ENCODE measurements at regions not wholly inside any gene's neighbourhood (a gene's known extent, or its start where the extent isn't known, plus 50 kb on each side); places are given as distances from the start of the nearest gene placed in this dataset.

GRCh38 chr18:21997207-21998143 is 171.9 kb upstream of the GATA6 start:
- TF ChIP-seq, protein P1, sequence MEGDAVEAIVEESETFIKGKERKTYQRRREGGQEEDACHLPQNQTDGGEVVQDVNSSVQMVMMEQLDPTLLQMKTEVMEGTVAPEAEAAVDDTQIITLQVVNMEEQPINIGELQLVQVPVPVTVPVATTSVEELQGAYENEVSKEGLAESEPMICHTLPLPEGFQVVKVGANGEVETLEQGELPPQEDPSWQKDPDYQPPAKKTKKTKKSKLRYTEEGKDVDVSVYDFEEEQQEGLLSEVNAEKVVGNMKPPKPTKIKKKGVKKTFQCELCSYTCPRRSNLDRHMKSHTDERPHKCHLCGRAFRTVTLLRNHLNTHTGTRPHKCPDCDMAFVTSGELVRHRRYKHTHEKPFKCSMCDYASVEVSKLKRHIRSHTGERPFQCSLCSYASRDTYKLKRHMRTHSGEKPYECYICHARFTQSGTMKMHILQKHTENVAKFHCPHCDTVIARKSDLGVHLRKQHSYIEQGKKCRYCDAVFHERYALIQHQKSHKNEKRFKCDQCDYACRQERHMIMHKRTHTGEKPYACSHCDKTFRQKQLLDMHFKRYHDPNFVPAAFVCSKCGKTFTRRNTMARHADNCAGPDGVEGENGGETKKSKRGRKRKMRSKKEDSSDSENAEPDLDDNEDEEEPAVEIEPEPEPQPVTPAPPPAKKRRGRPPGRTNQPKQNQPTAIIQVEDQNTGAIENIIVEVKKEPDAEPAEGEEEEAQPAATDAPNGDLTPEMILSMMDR (IDR thresholded peaks at IDR 0.05), result peak in 5 of 6 experiments; percentile 71 to 83 (median 77)
- TF ChIP-seq POLR2A (IDR thresholded peaks at IDR 0.05), result no peak

Data from thyroid gland (tissue), 4 donors.